ENCODE measurements at regions not wholly inside any gene's neighbourhood (a gene's known extent, or its start where the extent isn't known, plus 50 kb on each side); places are given as distances from the start of the nearest gene placed in this dataset.

DNA sequence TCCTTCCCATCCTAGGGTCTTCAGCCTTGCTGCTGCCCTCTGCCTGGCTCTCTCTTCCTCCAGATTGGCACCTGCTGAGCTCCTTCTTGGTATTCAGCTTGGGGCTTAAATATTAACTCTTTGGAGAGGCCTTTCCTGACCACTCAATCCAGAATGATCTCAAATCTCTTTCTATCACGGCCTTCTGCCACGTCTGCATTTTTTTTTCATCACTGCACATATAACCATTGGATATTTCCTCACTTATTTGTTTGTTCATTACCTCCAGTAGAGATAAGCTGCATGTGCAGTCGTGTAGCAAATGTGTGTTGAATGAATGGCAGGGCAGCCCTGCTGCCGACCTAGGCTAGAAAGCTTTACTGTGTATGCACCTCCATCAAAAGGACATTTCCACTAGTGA, 51.6 kb upstream of the MPP7 start:
- H3K36me3 ChIP-seq, result no peaks in the 10 kb centered on the region
- intact Hi-C loops (cut with DNase I), result no loop called here
- ATAC-seq (no peak), DNase-seq (no peak)
- TF ChIP-seq, protein P1, sequence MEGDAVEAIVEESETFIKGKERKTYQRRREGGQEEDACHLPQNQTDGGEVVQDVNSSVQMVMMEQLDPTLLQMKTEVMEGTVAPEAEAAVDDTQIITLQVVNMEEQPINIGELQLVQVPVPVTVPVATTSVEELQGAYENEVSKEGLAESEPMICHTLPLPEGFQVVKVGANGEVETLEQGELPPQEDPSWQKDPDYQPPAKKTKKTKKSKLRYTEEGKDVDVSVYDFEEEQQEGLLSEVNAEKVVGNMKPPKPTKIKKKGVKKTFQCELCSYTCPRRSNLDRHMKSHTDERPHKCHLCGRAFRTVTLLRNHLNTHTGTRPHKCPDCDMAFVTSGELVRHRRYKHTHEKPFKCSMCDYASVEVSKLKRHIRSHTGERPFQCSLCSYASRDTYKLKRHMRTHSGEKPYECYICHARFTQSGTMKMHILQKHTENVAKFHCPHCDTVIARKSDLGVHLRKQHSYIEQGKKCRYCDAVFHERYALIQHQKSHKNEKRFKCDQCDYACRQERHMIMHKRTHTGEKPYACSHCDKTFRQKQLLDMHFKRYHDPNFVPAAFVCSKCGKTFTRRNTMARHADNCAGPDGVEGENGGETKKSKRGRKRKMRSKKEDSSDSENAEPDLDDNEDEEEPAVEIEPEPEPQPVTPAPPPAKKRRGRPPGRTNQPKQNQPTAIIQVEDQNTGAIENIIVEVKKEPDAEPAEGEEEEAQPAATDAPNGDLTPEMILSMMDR (IDR thresholded peaks at IDR 0.05), result no peak
- TF ChIP-seq POLR2A (IDR thresholded peaks at IDR 0.05), result no peak
- no peaks in the 10 kb centered on the region for H3K27me3 ChIP-seq
- no peaks in the 10 kb centered on the region for H3K4me1 ChIP-seq
- H3K27ac ChIP-seq, result no peak overlapping the region
- H3K4me3 ChIP-seq, result no peak overlapping the region
- 81 to 84% (median 83%) methylated on average over 4 of the region's 4 CpGs for WGBS, 4 donors
- H3K9me3 ChIP-seq, result no peaks in the 10 kb centered on the region

DNA sequence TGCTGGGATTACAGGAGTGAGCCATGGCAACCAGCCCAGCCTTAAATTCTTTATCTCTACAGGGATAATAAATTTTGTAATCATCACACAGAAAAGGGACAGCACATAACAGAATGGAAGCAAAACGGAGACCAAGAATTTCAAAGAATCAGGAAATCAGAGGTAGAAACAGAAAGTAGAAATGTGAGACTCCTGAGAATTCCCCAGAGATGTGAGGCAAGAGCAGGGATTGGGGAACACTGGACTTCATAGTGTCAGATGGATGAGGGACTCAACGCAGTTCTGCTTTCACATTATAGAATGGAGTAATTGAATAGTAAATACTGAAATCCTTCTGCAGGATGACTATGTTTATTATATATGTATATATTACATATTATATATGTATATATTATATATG, 52.5 kb upstream of the MPP7 start:
- Histone ChIP-seq H3K27ac (no peak overlapping the region), H3K36me3 (no peaks in the 10 kb centered on the region), H3K9me3 (no peaks in the 10 kb centered on the region), H3K4me3 (no peak overlapping the region), H3K4me1 (no peaks in the 10 kb centered on the region), H3K27me3 (no peaks in the 10 kb centered on the region)
- TF ChIP-seq, protein P1 (IDR thresholded peaks at IDR 0.05), result no peak
- TF ChIP-seq POLR2A (IDR thresholded peaks at IDR 0.05), result no peak
- DNase-seq (no peak), ATAC-seq (no peak)
- WGBS, 4 donors, result 59 to 77% (median 73%) methylated on average over 2 of the region's 2 CpGs
- intact Hi-C loops (cut with DNase I), result no loop called here

DNA sequence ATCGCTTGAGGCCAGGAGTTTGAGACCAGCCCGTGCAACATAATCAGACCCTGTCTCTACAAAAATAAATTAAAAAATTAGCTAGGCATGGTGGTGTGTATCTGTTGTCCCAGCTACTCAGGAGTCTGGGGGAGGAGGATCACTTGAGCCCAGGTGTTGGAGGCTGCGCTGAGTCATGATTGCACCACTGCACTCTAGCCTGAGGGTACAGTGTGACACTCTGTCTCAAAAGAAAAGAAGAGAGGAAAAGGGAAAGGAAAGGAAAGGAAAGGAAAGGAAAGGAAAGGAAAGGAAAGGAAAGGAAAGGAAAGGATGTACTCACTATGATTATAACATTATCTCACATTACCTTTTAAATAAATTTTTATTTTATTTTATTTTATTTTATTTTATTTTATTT, 56.5 kb upstream of the MPP7 start:
- 91 to 95% (median 93%) methylated on average over 3 of the region's 3 CpGs for WGBS, 4 donors
- TF ChIP-seq, protein P1 (IDR thresholded peaks at IDR 0.05), result no peak
- no peak for TF ChIP-seq POLR2A (IDR thresholded peaks at IDR 0.05)
- Histone ChIP-seq H3K4me3 (no peak overlapping the region), H3K4me1 (no peaks in the 10 kb centered on the region), H3K27me3 (peaks cover 0 to 6% (median 0%) of the 10 kb centered on the region in 9 donors), H3K9me3 (no peaks in the 10 kb centered on the region), H3K27ac (no peak overlapping the region), H3K36me3 (no peaks in the 10 kb centered on the region)
- ATAC-seq (no peak), DNase-seq (no peak)
- intact Hi-C loops (cut with DNase I), result no loop called here

DNA sequence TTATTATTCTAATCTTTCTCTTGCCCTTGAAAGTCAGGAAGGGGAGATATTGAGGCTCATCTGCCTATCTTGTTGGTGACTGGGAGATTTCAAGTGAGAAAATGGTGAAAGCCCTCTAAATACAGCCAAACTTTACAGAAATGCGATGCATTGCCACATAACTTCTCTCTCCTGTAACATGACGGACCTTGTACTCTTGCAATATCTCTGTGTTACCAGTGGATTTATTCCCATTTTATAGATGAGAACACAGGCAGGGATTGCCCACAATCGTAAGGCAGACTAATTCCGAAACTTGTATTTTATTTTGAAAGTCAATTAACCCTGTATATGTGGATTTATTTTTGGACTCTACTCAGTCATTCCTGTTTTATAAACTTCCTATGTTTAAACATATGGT, 57.3 kb upstream of the MPP7 start:
- 75 to 90% (median 89%) methylated on average over 4 of the region's 4 CpGs for WGBS, 4 donors
- no peaks in the 10 kb centered on the region for H3K36me3 ChIP-seq
- ATAC-seq, result no peak
- no peaks in the 10 kb centered on the region for H3K4me1 ChIP-seq
- no peak overlapping the region for H3K4me3 ChIP-seq
- TF ChIP-seq, protein P1 (IDR thresholded peaks at IDR 0.05), result no peak
- no peak for TF ChIP-seq POLR2A (IDR thresholded peaks at IDR 0.05)
- H3K9me3 ChIP-seq, result no peaks in the 10 kb centered on the region
- no peak for DNase-seq
- H3K27me3 ChIP-seq, result peaks cover 0 to 6% (median 0%) of the 10 kb centered on the region in 9 donors
- H3K27ac ChIP-seq, result no peak overlapping the region
- intact Hi-C loops (cut with DNase I), result no loop called here
